Caco-2 (cell line): ENCODE measurements at regions not wholly inside any gene's neighbourhood (a gene's known extent, or its start where the extent isn't known, plus 50 kb on each side); places are given as distances from the start of the nearest gene placed in this dataset.

Experiments used
- BruUV-seq: library from RNA; stranded (reverse); fragments of 400-500 nt; replicated peaks from 2 replicates; lab custom pipeline; 2021; lab: Mats Ljungman, UMichigan
- CTCF ChIA-PET: fragments of 300-600 bp; sonication (Branson Sonifier 250); formaldehyde crosslinking; loops from one replicate; lab custom pipeline; 2022; ENCODE audit warnings: antibody characterized with exemption; lab: Charles Lee
- POLR2A ChIA-PET: fragments of 300-600 bp; sonication (Branson Sonifier 250); formaldehyde crosslinking; loops from one replicate; lab custom pipeline; 2022; ENCODE audit warnings: antibody characterized with exemption; lab: Charles Lee
- DNase-seq, 2 experiments: peaks; one replicate each; pipeline versions ENCODE4 v3.0.0 to v3.0.0-alpha.2; 2020 to 2022
- H3K27me3 ChIP-seq: replicated peaks from 2 replicates; pipeline ENCODE4 v1.6.0; 2011; ENCODE audit warnings: low read length; ENCODE audit not compliant: control insufficient read depth, insufficient read depth
- H3K36me3 ChIP-seq: 2 replicates; pipeline ENCODE4 v1.5.1; 2011; ENCODE audit warnings: low read length; ENCODE audit not compliant: control insufficient read depth, insufficient read depth
- H3K4me1 ChIP-seq: fragments of 250-450 bp; sonication (Bioruptor Pico); 2 replicates; pipeline ENCODE4 v1.5.1; 2020; ENCODE audit warnings: mild to moderate bottlenecking
- H3K4me3 ChIP-seq: 2 replicates; pipeline ENCODE4 v1.5.1; 2011; ENCODE audit warnings: low read depth, mild to moderate bottlenecking, control low read depth, low read length
- H3K9me3 ChIP-seq: fragments of 250-450 bp; sonication (Bioruptor Pico); 2 replicates; pipeline ENCODE4 v1.5.1; 2020; ENCODE audit warnings: mild to moderate bottlenecking, moderate library complexity
- H3K27ac Mint-ChIP-seq: one replicate; pipeline ENCODE4 v1.8.0; 2022; ENCODE audit warnings: mixed read lengths; ENCODE audit not compliant: unreplicated experiment
- H3K27me3 Mint-ChIP-seq: one replicate; pipeline ENCODE4 v1.8.0; 2022; ENCODE audit warnings: mixed read lengths; ENCODE audit not compliant: insufficient read depth, unreplicated experiment
- H3K36me3 Mint-ChIP-seq: one replicate; pipeline ENCODE4 v1.8.0; 2022; ENCODE audit warnings: mild to moderate bottlenecking, mixed read lengths; ENCODE audit not compliant: insufficient read depth, unreplicated experiment
- H3K4me1 Mint-ChIP-seq: one replicate; pipeline ENCODE4 v1.8.0; 2022; ENCODE audit warnings: low read depth, mixed read lengths; ENCODE audit not compliant: unreplicated experiment
- H3K4me3 Mint-ChIP-seq: one replicate; pipeline ENCODE4 v1.8.0; 2022; ENCODE audit warnings: mild to moderate bottlenecking, moderate library complexity, mixed read lengths; ENCODE audit not compliant: unreplicated experiment
- H3K9me3 Mint-ChIP-seq: one replicate; pipeline ENCODE4 v1.8.0; 2022; ENCODE audit warnings: mixed read lengths; ENCODE audit not compliant: unreplicated experiment
- CTCF ChIP-seq, 2 experiments: fragments of 200-600 bp in 1 of 2; IDR thresholded peaks; 1 replicate in 1 of 2; 2 replicates in 1 of 2; pipeline versions ENCODE4 v1.5.1 to v1.8.0; 2011 to 2022; ENCODE audit warnings: antibody characterized with exemption in 1 of 2, control low read depth in 1 of 2, inconsistent platforms in 1 of 2, low read depth in 1 of 2, low read length in 1 of 2, mild to moderate bottlenecking in 1 of 2, moderate library complexity in 1 of 2; ENCODE audit not compliant: insufficient read depth in 1 of 2, severe bottlenecking in 1 of 2, unreplicated experiment in 1 of 2
- intact Hi-C: fragments of 100-400 bp; cut with micrococcal nuclease; formaldehyde crosslinking; loops from one replicate; pipeline ENCODE4 v1.10.0; 2022; ENCODE audit not compliant: unreplicated experiment

- no peak for TF ChIP-seq CTCF (IDR thresholded peaks at IDR 0.05; ENCODE audit: insufficient read depth in 1 of 2, low read depth in 1 of 2, low read length in 1 of 2, severe bottlenecking in 1 of 2, unreplicated experiment in 1 of 2)
- H3K4me1 Mint-ChIP-seq, result peaks cover 12% of the 10 kb centered on the region
- H3K4me3 ChIP-seq, result no peak overlapping the region
- H3K36me3 ChIP-seq, result no peaks in the 10 kb centered on the region
- POLR2A ChIA-PET, result no interaction called here
- H3K36me3 Mint-ChIP-seq, result peaks cover 5% of the 10 kb centered on the region
- H3K27ac Mint-ChIP-seq, result no peak overlapping the region
- no peaks in the 10 kb centered on the region for H3K27me3 Mint-ChIP-seq
- H3K9me3 Mint-ChIP-seq, result no peaks in the 10 kb centered on the region
- H3K27me3 ChIP-seq, result no peaks in the 10 kb centered on the region
- no peaks in the 10 kb centered on the region for H3K9me3 ChIP-seq
- CTCF ChIA-PET, result no interaction called here
- intact Hi-C loops, result loop anchor here (5.0 to 10.0 kb wide), 2 partner anchors 191 to 283 kb away; partner anchors contain the start of gene GRPR
- no peak for DNase-seq
- H3K4me3 Mint-ChIP-seq, result no peak overlapping the region
- no TSS peak for BruUV-seq
- H3K4me1 ChIP-seq, result peaks cover 9% of the 10 kb centered on the region; the same call in 1 of the 2 replicates
These were observed 76.7 kb upstream of the AP1S2 start for GRCh38 chrX:15931362-15931761.

- Mint-ChIP-seq H3K27me3 (no peaks in the 10 kb centered on the region), H3K9me3 (no peaks in the 10 kb centered on the region), H3K36me3 (peaks cover 5% of the 10 kb centered on the region), H3K4me1 (peaks cover 12% of the 10 kb centered on the region), H3K4me3 (no peak overlapping the region), H3K27ac (no peak overlapping the region)
- no peak for TF ChIP-seq CTCF (IDR thresholded peaks at IDR 0.05; ENCODE audit: insufficient read depth in 1 of 2, low read depth in 1 of 2, low read length in 1 of 2, severe bottlenecking in 1 of 2, unreplicated experiment in 1 of 2)
- no peaks in the 10 kb centered on the region for H3K27me3 ChIP-seq
- H3K4me3 ChIP-seq, result no peak overlapping the region
- H3K9me3 ChIP-seq, result no peaks in the 10 kb centered on the region
- intact Hi-C loops, result loop anchor here (1.0 to 10.0 kb wide), 3 partner anchors 43 to 284 kb away; partner anchors contain the start of gene GRPR
- ChIA-PET POLR2A (no interaction called here), CTCF (interaction anchor here (0.5 to 1.2 kb wide), 4 partner anchors 51 to 1807 kb away, joined by 3 to 4 read pairs (median 4); partner anchors contain the start of genes GRPR and SCML1)
- no peaks in the 10 kb centered on the region for H3K36me3 ChIP-seq
- DNase-seq, result peak in 1 of 2 experiments; percentile 19
- peaks cover 9% of the 10 kb centered on the region; the same call in 1 of the 2 replicates for H3K4me1 ChIP-seq
- no TSS peak for BruUV-seq
These were observed 76.0 kb upstream of the AP1S2 start for GRCh38 chrX:15930585-15930984.

- Mint-ChIP-seq H3K27me3 (no peaks in the 10 kb centered on the region), H3K4me1 (peaks cover 12% of the 10 kb centered on the region), H3K27ac (no peak overlapping the region), H3K36me3 (peaks cover 5% of the 10 kb centered on the region), H3K4me3 (no peak overlapping the region), H3K9me3 (no peaks in the 10 kb centered on the region)
- Histone ChIP-seq H3K27me3 (no peaks in the 10 kb centered on the region), H3K4me3 (no peak overlapping the region), H3K36me3 (no peaks in the 10 kb centered on the region), H3K4me1 (peaks cover 9% of the 10 kb centered on the region; the same call in 1 of the 2 replicates), H3K9me3 (no peaks in the 10 kb centered on the region)
- ChIA-PET CTCF (interaction anchor here (0.8 kb wide), 1 partner anchor 283 kb away, joined by 3 read pairs; no protein-coding TSS in a partner anchor), POLR2A (no interaction called here)
- intact Hi-C loops, result no loop called here
- no peak for TF ChIP-seq CTCF (IDR thresholded peaks at IDR 0.05; ENCODE audit: insufficient read depth in 1 of 2, low read depth in 1 of 2, low read length in 1 of 2, severe bottlenecking in 1 of 2, unreplicated experiment in 1 of 2)
- DNase-seq, result peak; percentile 41 to 44
- BruUV-seq, result no TSS peak
These were observed 74.6 kb upstream of the AP1S2 start for GRCh38 chrX:15929194-15929593.
